ENCODE measurements at regions not wholly inside any gene's neighbourhood (a gene's known extent, or its start where the extent isn't known, plus 50 kb on each side); places are given as distances from the start of the nearest gene placed in this dataset.

DNA sequence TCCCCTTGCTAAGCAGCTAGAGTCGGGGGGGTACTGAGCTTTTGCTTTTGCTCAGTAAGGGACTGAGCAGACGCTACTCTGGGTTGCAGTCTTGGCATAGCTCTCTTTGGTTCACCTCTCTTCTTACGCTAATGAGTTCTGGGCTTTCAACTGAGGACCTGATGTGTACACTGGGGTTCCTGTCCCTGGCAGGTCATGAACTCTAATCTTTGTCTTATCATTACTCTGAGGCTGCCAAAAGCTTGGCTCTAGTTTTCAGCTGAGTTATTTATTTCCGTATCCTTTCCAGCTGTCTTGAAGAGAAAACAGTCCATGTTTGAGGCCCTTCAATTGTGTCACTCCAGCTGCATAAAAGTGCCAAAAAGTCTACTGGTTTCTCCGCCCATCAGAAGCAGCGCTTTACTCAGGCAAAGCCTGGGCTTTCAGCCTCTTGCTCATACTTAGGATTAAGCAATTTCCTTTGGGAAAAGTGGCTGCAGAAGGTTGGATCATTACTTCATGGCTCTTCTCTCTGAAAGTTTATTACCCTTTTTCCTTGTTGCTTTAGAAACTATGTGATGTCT, 121.0 kb upstream of the STOX2 start (continued):
- TF ChIP-seq, protein P1, sequence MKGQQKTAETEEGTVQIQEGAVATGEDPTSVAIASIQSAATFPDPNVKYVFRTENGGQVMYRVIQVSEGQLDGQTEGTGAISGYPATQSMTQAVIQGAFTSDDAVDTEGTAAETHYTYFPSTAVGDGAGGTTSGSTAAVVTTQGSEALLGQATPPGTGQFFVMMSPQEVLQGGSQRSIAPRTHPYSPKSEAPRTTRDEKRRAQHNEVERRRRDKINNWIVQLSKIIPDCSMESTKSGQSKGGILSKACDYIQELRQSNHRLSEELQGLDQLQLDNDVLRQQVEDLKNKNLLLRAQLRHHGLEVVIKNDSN (CRISPR knock-in tag; IDR thresholded peaks at IDR 0.05): no peak
- no peak for TF ChIP-seq NR2C2 (CRISPR knock-in tag; IDR thresholded peaks at IDR 0.05)
- peak; percentile 52; the same call in 1 of the 2 replicates for TF ChIP-seq NR2C2 (tag; IDR thresholded peaks at IDR 0.05)
- no peak for TF ChIP-seq CEBPG (CRISPR knock-in tag; IDR thresholded peaks at IDR 0.05)
- TF ChIP-seq CEBPG (tag; conservative IDR thresholded peaks at IDR 0.05 in 1 of 2, IDR thresholded peaks at IDR 0.05 in 1 of 2): peak in 1 of 2 experiments; percentile 56; a peak in 2 of 4 replicates
- TF ChIP-seq, protein P2, sequence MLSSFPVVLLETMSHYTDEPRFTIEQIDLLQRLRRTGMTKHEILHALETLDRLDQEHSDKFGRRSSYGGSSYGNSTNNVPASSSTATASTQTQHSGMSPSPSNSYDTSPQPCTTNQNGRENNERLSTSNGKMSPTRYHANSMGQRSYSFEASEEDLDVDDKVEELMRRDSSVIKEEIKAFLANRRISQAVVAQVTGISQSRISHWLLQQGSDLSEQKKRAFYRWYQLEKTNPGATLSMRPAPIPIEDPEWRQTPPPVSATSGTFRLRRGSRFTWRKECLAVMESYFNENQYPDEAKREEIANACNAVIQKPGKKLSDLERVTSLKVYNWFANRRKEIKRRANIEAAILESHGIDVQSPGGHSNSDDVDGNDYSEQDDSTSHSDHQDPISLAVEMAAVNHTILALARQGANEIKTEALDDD (IDR thresholded peaks at IDR 0.05): no peak
- TF ChIP-seq SIN3B (IDR thresholded peaks at IDR 0.05; ENCODE audit: low read depth): no peak
- TF ChIP-seq ZNF699 (CRISPR knock-in tag; IDR thresholded peaks at IDR 0.05; ENCODE audit: insufficient replicate concordance): no peak
- TF ChIP-seq KHSRP (IDR thresholded peaks at IDR 0.05): no peak
- TF ChIP-seq SRSF9 (IDR thresholded peaks at IDR 0.05; ENCODE audit: borderline replicate concordance, low read depth, low read length): no peak
- no peak for TF ChIP-seq CCAR2 (IDR thresholded peaks at IDR 0.05; ENCODE audit: low read depth, low read length)
- TF ChIP-seq ZNF212 (CRISPR knock-in tag; IDR thresholded peaks at IDR 0.05): no peak
- TF ChIP-seq, protein P3, sequence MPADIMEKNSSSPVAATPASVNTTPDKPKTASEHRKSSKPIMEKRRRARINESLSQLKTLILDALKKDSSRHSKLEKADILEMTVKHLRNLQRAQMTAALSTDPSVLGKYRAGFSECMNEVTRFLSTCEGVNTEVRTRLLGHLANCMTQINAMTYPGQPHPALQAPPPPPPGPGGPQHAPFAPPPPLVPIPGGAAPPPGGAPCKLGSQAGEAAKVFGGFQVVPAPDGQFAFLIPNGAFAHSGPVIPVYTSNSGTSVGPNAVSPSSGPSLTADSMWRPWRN (IDR thresholded peaks at IDR 0.05; ENCODE audit: low read depth): no peak
- TF ChIP-seq RAD51 (IDR thresholded peaks at IDR 0.05; ENCODE audit: borderline replicate concordance, low read depth): no peak
